ENCODE measurements at regions not wholly inside any gene's neighbourhood (a gene's known extent, or its start where the extent isn't known, plus 50 kb on each side); places are given as distances from the start of the nearest gene placed in this dataset.

DNA sequence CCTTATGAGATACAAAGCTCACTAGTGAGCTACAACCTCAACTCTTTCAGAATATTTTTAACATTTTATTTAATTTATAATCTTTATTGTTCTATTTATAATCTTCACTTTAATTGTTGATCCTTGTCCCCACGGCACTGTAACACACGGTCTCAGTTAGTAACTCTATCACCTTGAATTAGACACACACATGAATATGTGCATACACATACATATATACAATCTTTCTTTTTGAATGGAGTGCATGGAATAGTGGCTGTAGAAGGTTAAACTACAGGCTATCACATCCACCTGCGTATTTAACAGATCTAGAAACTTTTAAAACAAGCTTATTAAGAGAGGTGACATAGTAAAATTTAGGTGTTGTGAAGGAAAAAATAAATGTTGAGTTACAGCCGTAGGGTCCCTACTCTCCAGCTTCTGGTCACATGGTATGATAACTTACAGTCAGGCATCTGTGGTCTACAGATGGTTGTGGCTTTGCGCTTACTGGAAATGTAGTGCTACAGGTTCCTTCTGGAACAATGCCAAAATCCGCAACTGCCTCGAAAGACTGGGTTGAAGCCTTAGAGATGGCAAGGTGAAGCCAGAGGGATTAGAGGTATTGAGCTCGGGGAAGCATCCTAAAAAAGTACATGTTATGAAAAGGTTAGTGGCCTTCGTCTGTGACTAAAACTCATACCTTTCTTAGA lies 1324.1 kb upstream of the SLC39A10 start:
- no peak overlapping the region for H2BK12ac ChIP-seq (ENCODE audit: low read depth, low read length)
- H3K79me1 ChIP-seq (ENCODE audit: low read depth, low read length), result no peaks in the 10 kb centered on the region
- no peak overlapping the region for H2BK5ac ChIP-seq (ENCODE audit: low read depth, low read length)
- H3K4me3 ChIP-seq (ENCODE audit: extremely low read depth in 1 of 4, insufficient read depth in 2 of 4, low read depth in 3 of 4, low read length in 4 of 4), result no peak overlapping the region
- no peak for DNase-seq (ENCODE audit: low read depth in 1 of 2, low spot score in 2 of 2)
- no peak overlapping the region for H2BK120ac ChIP-seq (replicated peaks; ENCODE audit: low read depth, low read length)
- no peak overlapping the region for H4K91ac ChIP-seq (replicated peaks; ENCODE audit: insufficient read length, low read length)
- H3K36me3 ChIP-seq (ENCODE audit: control insufficient read depth in 2 of 4, insufficient read depth in 4 of 4, low read length in 3 of 4), result no peaks in the 10 kb centered on the region
- H3K27ac ChIP-seq (ENCODE audit: low read depth, low read length), result no peak overlapping the region
- no peak overlapping the region for H3K9ac ChIP-seq (replicated peaks in 1 of 4; ENCODE audit: extremely low read depth in 1 of 4, low read depth in 3 of 4, low read length in 3 of 4)
- no peaks in the 10 kb centered on the region for H3K23me2 ChIP-seq (ENCODE audit: low read depth, low read length)
- no peak overlapping the region for H2BK20ac ChIP-seq (ENCODE audit: low read length)
- H4K8ac ChIP-seq (ENCODE audit: extremely low read depth, insufficient read depth, low read length), result no peak overlapping the region
- H4K5ac ChIP-seq (ENCODE audit: insufficient read length, low read depth, low read length), result no peak overlapping the region
- no peak for TF ChIP-seq HDAC6 (IDR thresholded peaks at IDR 0.05; ENCODE audit: low read depth, low read length)
- no peak overlapping the region for H2AK5ac ChIP-seq (ENCODE audit: low read depth, low read length)
- no peak for FAIRE-seq
- no peak overlapping the region for H3K23ac ChIP-seq (ENCODE audit: insufficient read length)
- 92% methylated on average over 9 of the region's 9 CpGs; no CpG with 5 or more reads in 1 of the 2 experiments for WGBS, 2 experiments (ENCODE audit: extremely low coverage in 1 of 2, insufficient coverage in 1 of 2, insufficient read length in 1 of 2, insufficient replicate concordance in 2 of 2, low coverage in 1 of 2, low lambda C conversion rate in 2 of 2, missing lambda C conversion rate in 1 of 2)
- peak overlapping the region; percentile 78; the same call in 1 of the 2 replicates for H2AFZ ChIP-seq (ENCODE audit: low read length)
- no peaks in the 10 kb centered on the region for H3K27me3 ChIP-seq (replicated peaks in 1 of 4; ENCODE audit: control insufficient read depth in 3 of 4, extremely low read depth in 1 of 4, insufficient read depth in 3 of 4, low read length in 3 of 4)
- H3K79me2 ChIP-seq (ENCODE audit: control insufficient read depth in 1 of 2, insufficient read depth in 2 of 2, low read length in 2 of 2), result no peaks in the 10 kb centered on the region
- no peak overlapping the region for H3K18ac ChIP-seq (ENCODE audit: extremely low read depth, low read length)
- H3K9me3 ChIP-seq (ENCODE audit: insufficient read depth in 2 of 2, low read depth in 1 of 2, low read length in 1 of 2), result no peaks in the 10 kb centered on the region
- no peak overlapping the region for H3K4me2 ChIP-seq (ENCODE audit: insufficient read depth in 1 of 2, low read depth in 2 of 2, low read length in 2 of 2)
- POLR2A ChIA-PET (ENCODE audit: partially characterized antibody), result no interaction called here
- no peaks in the 10 kb centered on the region for H4K20me1 ChIP-seq (replicated peaks in 1 of 2; ENCODE audit: control insufficient read depth in 1 of 2, insufficient read depth in 2 of 2, low read length in 2 of 2)
- H3K56ac ChIP-seq (replicated peaks; ENCODE audit: insufficient read length, low read depth, low read length), result no peak overlapping the region
- no peak overlapping the region for H3K4ac ChIP-seq (replicated peaks; ENCODE audit: insufficient read length, low read depth, low read length)
- H3K4me1 ChIP-seq (replicated peaks in 1 of 4; ENCODE audit: control insufficient read depth in 3 of 4, insufficient read depth in 4 of 4, low read length in 3 of 4), result no peaks in the 10 kb centered on the region
- CTCF ChIA-PET (ENCODE audit: partially characterized antibody), result interaction anchor here (1.1 to 1.2 kb wide), 2 partner anchors 13 to 14 kb away, joined by 3 to 5 read pairs; no protein-coding TSS in a partner anchor
- no peak overlapping the region for H3K14ac ChIP-seq (ENCODE audit: insufficient read length)
- H2BK15ac ChIP-seq (ENCODE audit: low read length), result no peak overlapping the region
